ENCODE measurements at regions not wholly inside any gene's neighbourhood (a gene's known extent, or its start where the extent isn't known, plus 50 kb on each side); places are given as distances from the start of the nearest gene placed in this dataset.

GRCh38 chr10:78768041-78768835 is 300.5 kb upstream of the ZMIZ1 start:
- TF ChIP-seq EZH2 (IDR thresholded peaks at IDR 0.05; ENCODE audit: borderline replicate concordance, insufficient read depth, low read depth, low read length, poor library complexity, severe bottlenecking) (no peak), CTCF (IDR thresholded peaks at IDR 0.05) (no peak)
- peaks cover 3% of the 10 kb centered on the region for H3K27me3 Mint-ChIP-seq
- Histone ChIP-seq H4K20me1 (ENCODE audit: control insufficient read depth, insufficient read depth, low read length, poor library complexity, severe bottlenecking) (no peaks in the 10 kb centered on the region), H3K27me3 (replicated peaks in 1 of 4; ENCODE audit: control extremely low read depth in 1 of 4, control insufficient read depth in 3 of 4, insufficient read depth in 4 of 4, low read length in 3 of 4) (no peaks in the 10 kb centered on the region), H3K4me3 (ENCODE audit: control extremely low read depth in 1 of 5, extremely low read depth in 1 of 5, insufficient read depth in 1 of 5, low read depth in 2 of 5, low read length in 4 of 5) (no peak overlapping the region), H3K9me3 (ENCODE audit: control extremely low read depth in 1 of 3, control insufficient read depth in 2 of 3, insufficient read depth in 1 of 3, low read length in 2 of 3) (peaks cover 0 to 2% (median 0%) of the 10 kb centered on the region in 3 donors), H3K36me3 (replicated peaks in 1 of 2; ENCODE audit: control extremely low read depth in 1 of 2, control insufficient read depth in 1 of 2, extremely low read depth in 1 of 2, insufficient read depth in 2 of 2, low read length in 1 of 2) (no peaks in the 10 kb centered on the region), H3K4me2 (replicated peaks; ENCODE audit: low read depth, low read length, poor library complexity, severe bottlenecking) (no peak overlapping the region), H3K79me2 (ENCODE audit: control insufficient read depth, insufficient read depth, low read length) (no peaks in the 10 kb centered on the region), H3K9ac (ENCODE audit: low read length) (no peak overlapping the region), H3K4me1 (ENCODE audit: control insufficient read depth in 2 of 2, insufficient read depth in 2 of 2, low read length in 2 of 2) (no peaks in the 10 kb centered on the region), H3K27ac (ENCODE audit: low read length in 2 of 2) (no peak overlapping the region), H2AFZ (ENCODE audit: insufficient read depth, low read depth, low read length, poor library complexity, severe bottlenecking) (no peak overlapping the region)
- 92% methylated on average over 14 of the region's 14 CpGs for WGBS (ENCODE audit: insufficient coverage)
- no peak overlapping the region for H3K27ac Mint-ChIP-seq
- intact Hi-C loops (cut with micrococcal nuclease): no loop called here
- ChIA-PET CTCF (no interaction called here), POLR2A (no interaction called here)
- no peak overlapping the region for H3K4me3 Mint-ChIP-seq
- DNase-seq (no peak), ATAC-seq (ENCODE audit: low read depth) (no peak)
- no peaks in the 10 kb centered on the region for H3K9me3 Mint-ChIP-seq (ENCODE audit: insufficient read depth)
- H3K4me1 Mint-ChIP-seq: no peaks in the 10 kb centered on the region

GRCh38 chr10:78768876-78769275 is 299.9 kb upstream of the ZMIZ1 start:
- H3K4me2 ChIP-seq (replicated peaks; ENCODE audit: low read depth, low read length, poor library complexity, severe bottlenecking): no peak overlapping the region
- H3K27ac ChIP-seq (ENCODE audit: low read length in 2 of 2): no peak overlapping the region
- no peak for DNase-seq

More at GRCh38 chr10:78768876-78769275, 299.9 kb upstream of the ZMIZ1 start:
- H3K27me3 Mint-ChIP-seq: peaks cover 3% of the 10 kb centered on the region
- no peaks in the 10 kb centered on the region for H3K4me1 Mint-ChIP-seq
- Histone ChIP-seq H3K36me3 (replicated peaks in 1 of 2; ENCODE audit: control extremely low read depth in 1 of 2, control insufficient read depth in 1 of 2, extremely low read depth in 1 of 2, insufficient read depth in 2 of 2, low read length in 1 of 2) (no peaks in the 10 kb centered on the region), H2AFZ (ENCODE audit: insufficient read depth, low read depth, low read length, poor library complexity, severe bottlenecking) (no peak overlapping the region), H3K9ac (ENCODE audit: low read length) (no peak overlapping the region), H4K20me1 (ENCODE audit: control insufficient read depth, insufficient read depth, low read length, poor library complexity, severe bottlenecking) (no peaks in the 10 kb centered on the region), H3K4me3 (ENCODE audit: control extremely low read depth in 1 of 5, extremely low read depth in 1 of 5, insufficient read depth in 1 of 5, low read depth in 2 of 5, low read length in 4 of 5) (no peak overlapping the region), H3K9me3 (ENCODE audit: control extremely low read depth in 1 of 3, control insufficient read depth in 2 of 3, insufficient read depth in 1 of 3, low read length in 2 of 3) (peaks cover 0 to 2% (median 0%) of the 10 kb centered on the region in 3 donors), H3K79me2 (ENCODE audit: control insufficient read depth, insufficient read depth, low read length) (no peaks in the 10 kb centered on the region), H3K4me1 (ENCODE audit: control insufficient read depth in 2 of 2, insufficient read depth in 2 of 2, low read length in 2 of 2) (no peaks in the 10 kb centered on the region), H3K27me3 (replicated peaks in 1 of 4; ENCODE audit: control extremely low read depth in 1 of 4, control insufficient read depth in 3 of 4, insufficient read depth in 4 of 4, low read length in 3 of 4) (no peaks in the 10 kb centered on the region)
- WGBS (ENCODE audit: insufficient coverage): 46% methylated on average over 4 of the region's 5 CpGs
- POLR2A ChIA-PET: no interaction called here
- intact Hi-C loops (cut with micrococcal nuclease): no loop called here
- H3K27ac Mint-ChIP-seq: no peak overlapping the region
- no peaks in the 10 kb centered on the region for H3K9me3 Mint-ChIP-seq (ENCODE audit: insufficient read depth)
- H3K4me3 Mint-ChIP-seq: no peak overlapping the region
- TF ChIP-seq CTCF (IDR thresholded peaks at IDR 0.05) (no peak), EZH2 (IDR thresholded peaks at IDR 0.05; ENCODE audit: borderline replicate concordance, insufficient read depth, low read depth, low read length, poor library complexity, severe bottlenecking) (no peak)
- CTCF ChIA-PET: no interaction called here
- ATAC-seq (ENCODE audit: low read depth): no peak
